DOHH2 (cell line): ENCODE measurements at regions not wholly inside any gene's neighbourhood (a gene's known extent, or its start where the extent isn't known, plus 50 kb on each side); places are given as distances from the start of the nearest gene placed in this dataset.

Experiments used
- H3F3A ChIP-seq: fragments of 200-600 bp; sonication (generic), shearing (Covaris generic); 2 replicates; pipeline ENCODE4 v1.6.0; 2016; ENCODE audit warnings: antibody characterized with exemption, mild to moderate bottlenecking; ENCODE audit not compliant: control insufficient read depth, insufficient read depth
- H3K27ac ChIP-seq: fragments of 200-600 bp; sonication (generic); 2 replicates; pipeline ENCODE4 v1.5.1; 2014; ENCODE audit warnings: low read depth, mild to moderate bottlenecking, low read length, moderate library complexity
- H3K27me3 ChIP-seq: fragments of 200-600 bp; sonication (generic); 2 replicates; pipeline ENCODE4 v1.6.1; 2014; ENCODE audit warnings: mild to moderate bottlenecking, low read length, mixed read lengths; ENCODE audit not compliant: control insufficient read depth
- H3K36me3 ChIP-seq: fragments of 200-600 bp; sonication (generic); 2 replicates; pipeline ENCODE4 v1.6.1; 2014; ENCODE audit warnings: mild to moderate bottlenecking, low read length, moderate library complexity, mixed read lengths; ENCODE audit not compliant: control insufficient read depth
- H3K4me1 ChIP-seq: fragments of 200-600 bp; sonication (generic); 2 replicates; pipeline ENCODE4 v1.6.1; 2014; ENCODE audit warnings: mild to moderate bottlenecking, low read length, mixed read lengths; ENCODE audit not compliant: control insufficient read depth
- H3K4me2 ChIP-seq: fragments of 200-600 bp; sonication (generic); 2 replicates; pipeline ENCODE4 v1.6.0; 2014; ENCODE audit warnings: mild to moderate bottlenecking, low read length, moderate library complexity
- H3K4me3 ChIP-seq: fragments of 200-600 bp; sonication (generic); 2 replicates; pipeline ENCODE4 v1.5.1; 2014; ENCODE audit warnings: mild to moderate bottlenecking, low read length, mixed read lengths
- H3K79me2 ChIP-seq: fragments of 200-600 bp; sonication (generic); 2 replicates; pipeline ENCODE4 v1.6.1; 2014; ENCODE audit warnings: mild to moderate bottlenecking, low read length, mixed read lengths; ENCODE audit not compliant: control insufficient read depth
- H3K9me2 ChIP-seq: fragments of 200-600 bp; sonication (generic); replicated peaks from 2 replicates; pipeline ENCODE4 v1.6.1; 2014; ENCODE audit warnings: mild to moderate bottlenecking, low read length, mixed read lengths; ENCODE audit not compliant: control insufficient read depth
- H3K9me3 ChIP-seq: fragments of 200-600 bp; sonication (generic); 2 replicates; pipeline ENCODE4 v1.6.1; 2014; ENCODE audit warnings: antibody characterized with exemption, low read length, mixed read lengths; ENCODE audit not compliant: control insufficient read depth, insufficient read depth
- H4K20me1 ChIP-seq: fragments of 200-600 bp; sonication (generic); 2 replicates; pipeline ENCODE4 v1.6.0; 2014; ENCODE audit warnings: low read depth, mild to moderate bottlenecking, antibody characterized with exemption, low read length, moderate library complexity; ENCODE audit not compliant: control insufficient read depth, insufficient read depth
- CTCF ChIP-seq: fragments of 200-600 bp; sonication (generic); IDR thresholded peaks from one replicate; pipeline ENCODE4 v1.5.1; 2014; ENCODE audit warnings: antibody characterized with exemption, mild to moderate bottlenecking, low read depth, low read length; ENCODE audit not compliant: poor library complexity, severe bottlenecking
- EZH2phosphoT487 ChIP-seq: fragments of 200-600 bp; sonication (generic); IDR thresholded peaks from 2 replicates; pipeline ENCODE4 v1.6.1; 2017; ENCODE audit warnings: borderline replicate concordance, mild to moderate bottlenecking, antibody characterized with exemption, low read length, moderate library complexity, mixed read lengths

GRCh38 chr2:180677930-180678624, 302.3 kb upstream of the UBE2E3 start:
- no peak overlapping the region for H3K4me3 ChIP-seq
- no peaks in the 10 kb centered on the region for H4K20me1 ChIP-seq
- H3K4me2 ChIP-seq, result no peak overlapping the region
- H3K9me3 ChIP-seq, result no peaks in the 10 kb centered on the region
- no peaks in the 10 kb centered on the region for H3K9me2 ChIP-seq
- H3K4me1 ChIP-seq, result no peaks in the 10 kb centered on the region
- H3K27ac ChIP-seq, result no peak overlapping the region
- no peaks in the 10 kb centered on the region for H3K79me2 ChIP-seq
- TF ChIP-seq CTCF (no peak), EZH2phosphoT487 (no peak)
- no peaks in the 10 kb centered on the region for H3K27me3 ChIP-seq
- H3F3A ChIP-seq, result no peaks in the 10 kb centered on the region
- no peaks in the 10 kb centered on the region for H3K36me3 ChIP-seq

GRCh38 chr2:180677200-180677599, 303.2 kb upstream of the UBE2E3 start:
- Histone ChIP-seq H3K36me3 (no peaks in the 10 kb centered on the region), H3K27ac (no peak overlapping the region), H3K4me1 (no peaks in the 10 kb centered on the region), H3K4me3 (no peak overlapping the region), H4K20me1 (no peaks in the 10 kb centered on the region), H3K79me2 (no peaks in the 10 kb centered on the region), H3K9me2 (no peaks in the 10 kb centered on the region), H3K27me3 (no peaks in the 10 kb centered on the region), H3F3A (no peaks in the 10 kb centered on the region), H3K9me3 (no peaks in the 10 kb centered on the region), H3K4me2 (no peak overlapping the region)
- no peak for TF ChIP-seq CTCF
- TF ChIP-seq EZH2phosphoT487, result no peak

GRCh38 chr2:180676520-180677025, 303.8 kb upstream of the UBE2E3 start:
- no peaks in the 10 kb centered on the region for H3K9me2 ChIP-seq
- TF ChIP-seq CTCF (no peak), EZH2phosphoT487 (no peak)
- no peaks in the 10 kb centered on the region for H3F3A ChIP-seq
- H4K20me1 ChIP-seq, result no peaks in the 10 kb centered on the region
- H3K27me3 ChIP-seq, result no peaks in the 10 kb centered on the region
- no peak overlapping the region for H3K4me2 ChIP-seq
- no peaks in the 10 kb centered on the region for H3K36me3 ChIP-seq
- H3K9me3 ChIP-seq, result no peaks in the 10 kb centered on the region
- no peaks in the 10 kb centered on the region for H3K79me2 ChIP-seq
- no peak overlapping the region for H3K27ac ChIP-seq
- H3K4me1 ChIP-seq, result no peaks in the 10 kb centered on the region
- no peak overlapping the region for H3K4me3 ChIP-seq
